ENCODE measurements at regions not wholly inside any gene's neighbourhood (a gene's known extent, or its start where the extent isn't known, plus 50 kb on each side); places are given as distances from the start of the nearest gene placed in this dataset.

DNA sequence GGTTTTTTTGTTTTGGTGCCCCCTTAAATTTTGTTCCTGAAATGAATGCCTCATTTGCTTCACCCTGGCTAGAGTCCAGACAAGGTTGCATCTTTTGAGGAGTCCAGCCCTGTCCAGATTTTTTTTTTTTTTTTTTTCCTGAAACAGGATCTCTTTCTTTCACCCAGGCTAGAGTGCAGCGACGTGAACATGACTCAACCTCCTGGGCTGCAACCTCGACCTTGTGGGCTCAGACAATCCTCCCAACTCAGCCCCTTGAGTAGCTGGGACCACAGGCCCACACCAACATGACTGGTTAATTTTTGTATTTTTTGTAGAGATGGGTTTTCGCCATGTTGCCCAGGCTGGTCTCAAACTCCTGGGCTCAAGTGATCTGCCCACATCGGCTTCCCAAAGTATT lies 469.0 kb upstream of the BRINP1 start:
- TF ChIP-seq, protein P1, sequence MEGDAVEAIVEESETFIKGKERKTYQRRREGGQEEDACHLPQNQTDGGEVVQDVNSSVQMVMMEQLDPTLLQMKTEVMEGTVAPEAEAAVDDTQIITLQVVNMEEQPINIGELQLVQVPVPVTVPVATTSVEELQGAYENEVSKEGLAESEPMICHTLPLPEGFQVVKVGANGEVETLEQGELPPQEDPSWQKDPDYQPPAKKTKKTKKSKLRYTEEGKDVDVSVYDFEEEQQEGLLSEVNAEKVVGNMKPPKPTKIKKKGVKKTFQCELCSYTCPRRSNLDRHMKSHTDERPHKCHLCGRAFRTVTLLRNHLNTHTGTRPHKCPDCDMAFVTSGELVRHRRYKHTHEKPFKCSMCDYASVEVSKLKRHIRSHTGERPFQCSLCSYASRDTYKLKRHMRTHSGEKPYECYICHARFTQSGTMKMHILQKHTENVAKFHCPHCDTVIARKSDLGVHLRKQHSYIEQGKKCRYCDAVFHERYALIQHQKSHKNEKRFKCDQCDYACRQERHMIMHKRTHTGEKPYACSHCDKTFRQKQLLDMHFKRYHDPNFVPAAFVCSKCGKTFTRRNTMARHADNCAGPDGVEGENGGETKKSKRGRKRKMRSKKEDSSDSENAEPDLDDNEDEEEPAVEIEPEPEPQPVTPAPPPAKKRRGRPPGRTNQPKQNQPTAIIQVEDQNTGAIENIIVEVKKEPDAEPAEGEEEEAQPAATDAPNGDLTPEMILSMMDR (IDR thresholded peaks at IDR 0.05) = no peak
- H3K9me3 Mint-ChIP-seq = no peaks in the 10 kb centered on the region
- peaks cover 15% of the 10 kb centered on the region for H3K27me3 Mint-ChIP-seq (ENCODE audit: low read depth, poor library complexity)
- peaks cover 24% of the 10 kb centered on the region for H3K4me1 Mint-ChIP-seq
- no peak overlapping the region for H3K4me3 Mint-ChIP-seq
- no peak overlapping the region for H3K27ac Mint-ChIP-seq
- no peaks in the 10 kb centered on the region for H3K36me3 Mint-ChIP-seq (ENCODE audit: low read depth)
- no peak for DNase-seq

DNA sequence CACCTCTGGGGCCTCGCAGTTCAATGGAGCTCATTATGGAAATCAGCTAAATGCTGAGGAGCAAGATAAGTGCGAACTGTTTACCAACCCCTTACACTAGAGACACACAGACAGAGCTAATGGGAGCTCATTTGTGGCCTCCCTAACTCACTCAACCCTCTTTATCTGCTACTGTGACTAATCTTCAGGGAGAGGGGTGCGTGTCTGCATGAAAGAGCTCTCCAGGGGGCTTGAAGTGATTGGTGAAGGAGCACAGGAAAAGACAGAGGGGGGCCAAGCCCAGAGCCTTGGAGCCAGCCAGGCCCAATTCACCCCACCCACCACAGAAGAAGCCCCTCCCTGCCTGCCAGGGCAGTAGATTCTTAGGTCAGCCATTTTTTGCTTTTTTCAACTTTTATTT lies 466.8 kb upstream of the BRINP1 start:
- DNase-seq = no peak
- Mint-ChIP-seq H3K27ac (no peak overlapping the region), H3K4me3 (no peak overlapping the region), H3K36me3 (ENCODE audit: low read depth) (no peaks in the 10 kb centered on the region), H3K9me3 (no peaks in the 10 kb centered on the region), H3K27me3 (ENCODE audit: low read depth, poor library complexity) (peaks cover 9% of the 10 kb centered on the region), H3K4me1 (peaks cover 24% of the 10 kb centered on the region)
- TF ChIP-seq, protein P1 (IDR thresholded peaks at IDR 0.05) = no peak

DNA sequence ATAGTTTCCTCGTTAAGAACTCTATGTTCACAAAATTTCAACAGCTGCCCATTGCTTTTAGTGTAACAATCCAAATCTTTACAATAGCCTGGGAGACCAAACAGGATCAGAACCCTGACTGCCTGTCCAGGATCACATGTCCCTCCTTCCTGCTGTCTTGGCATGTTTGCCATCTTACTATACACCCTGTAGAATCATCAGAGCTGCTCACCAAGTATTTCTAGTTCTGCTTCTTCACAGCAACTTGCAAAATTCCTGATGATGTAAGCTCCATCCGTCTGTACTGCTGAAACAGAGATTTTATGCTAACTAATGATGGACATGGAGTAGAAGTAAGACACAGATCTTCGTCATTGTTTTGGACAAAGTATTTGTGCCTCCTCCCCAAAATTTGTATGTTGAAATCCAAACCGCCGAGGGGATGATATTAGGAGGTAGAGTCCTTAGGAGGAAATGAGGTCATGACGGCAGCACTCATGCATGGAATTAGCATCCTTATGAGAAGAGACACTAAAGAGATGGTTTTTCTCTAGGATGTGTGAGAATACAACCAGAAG lies 464.9 kb upstream of the BRINP1 start:
- Mint-ChIP-seq H3K9me3 (no peaks in the 10 kb centered on the region), H3K4me3 (no peak overlapping the region), H3K36me3 (ENCODE audit: low read depth) (no peaks in the 10 kb centered on the region), H3K27ac (no peak overlapping the region), H3K4me1 (peaks cover 9% of the 10 kb centered on the region), H3K27me3 (ENCODE audit: low read depth, poor library complexity) (peaks cover 9% of the 10 kb centered on the region)
- no peak for DNase-seq
- TF ChIP-seq, protein P1 (IDR thresholded peaks at IDR 0.05) = no peak

DNA sequence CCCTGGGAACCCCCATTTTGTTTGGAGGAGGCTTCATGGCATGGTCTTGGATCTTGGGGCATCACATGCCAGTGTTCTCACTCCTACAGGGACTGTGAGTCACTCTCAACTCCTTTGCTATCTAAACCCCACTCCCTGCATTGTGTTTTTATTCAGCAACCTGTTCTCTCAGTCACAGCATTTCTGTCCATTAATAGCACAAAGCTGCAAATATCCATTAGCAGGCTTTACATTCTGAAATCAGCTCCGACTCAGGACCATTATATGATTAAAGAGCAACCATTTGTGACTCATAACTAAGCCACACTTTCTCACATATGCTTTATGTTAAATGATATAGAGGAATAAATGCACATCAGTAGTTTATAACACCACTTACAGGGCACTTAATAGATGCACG lies 462.1 kb upstream of the BRINP1 start:
- no peak overlapping the region for H3K27ac Mint-ChIP-seq
- H3K36me3 Mint-ChIP-seq (ENCODE audit: low read depth) = no peaks in the 10 kb centered on the region
- DNase-seq = no peak
- no peaks in the 10 kb centered on the region for H3K9me3 Mint-ChIP-seq
- no peak overlapping the region for H3K4me3 Mint-ChIP-seq
- H3K4me1 Mint-ChIP-seq = peaks cover 6% of the 10 kb centered on the region
- TF ChIP-seq, protein P1 (IDR thresholded peaks at IDR 0.05) = no peak
- peaks cover 9% of the 10 kb centered on the region for H3K27me3 Mint-ChIP-seq (ENCODE audit: low read depth, poor library complexity)

DNA sequence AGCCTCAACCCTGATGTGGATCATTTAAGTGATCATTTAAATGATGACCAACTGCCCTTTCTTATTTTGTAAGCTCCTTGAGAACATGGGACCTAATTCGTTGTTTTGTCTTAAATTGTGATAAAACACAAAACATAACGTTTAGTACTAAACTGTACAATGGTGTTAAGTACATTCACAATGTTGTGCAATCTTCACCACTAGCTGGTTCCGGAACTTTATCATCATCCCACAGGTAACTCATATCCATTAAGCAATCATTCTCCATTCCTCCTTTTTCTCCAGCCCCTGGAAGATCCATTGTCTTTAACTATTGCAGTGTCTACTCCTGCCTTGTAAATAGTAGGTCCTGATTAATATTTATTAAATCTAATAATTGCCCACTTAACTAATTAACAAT lies 460.5 kb upstream of the BRINP1 start:
- Mint-ChIP-seq H3K27ac (no peak overlapping the region), H3K36me3 (ENCODE audit: low read depth) (no peaks in the 10 kb centered on the region), H3K4me1 (no peaks in the 10 kb centered on the region), H3K4me3 (no peak overlapping the region), H3K27me3 (ENCODE audit: low read depth, poor library complexity) (peaks cover 9% of the 10 kb centered on the region), H3K9me3 (no peaks in the 10 kb centered on the region)
- TF ChIP-seq, protein P1 (IDR thresholded peaks at IDR 0.05) = no peak
- no peak for DNase-seq

DNA sequence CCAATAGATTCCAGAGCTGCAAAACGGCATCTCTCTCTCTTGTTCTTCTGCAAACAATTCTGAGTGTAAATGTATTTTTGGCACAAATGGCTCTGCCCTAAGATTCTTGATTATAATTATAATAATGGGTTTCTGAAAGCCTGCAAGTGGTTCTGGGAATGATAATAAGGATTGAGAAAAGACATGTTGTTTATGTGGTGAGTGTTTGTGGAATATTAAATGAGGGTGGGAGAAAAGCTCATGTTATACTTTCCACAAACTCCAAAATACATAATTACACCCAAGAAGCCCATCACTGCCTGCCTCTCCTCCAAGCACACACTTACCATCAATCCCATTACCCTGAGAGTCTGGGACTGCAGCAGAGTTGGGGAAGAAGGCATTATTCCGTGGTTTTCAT lies 460.0 kb upstream of the BRINP1 start:
- H3K9me3 Mint-ChIP-seq = no peaks in the 10 kb centered on the region
- peaks cover 9% of the 10 kb centered on the region for H3K27me3 Mint-ChIP-seq (ENCODE audit: low read depth, poor library complexity)
- no peaks in the 10 kb centered on the region for H3K4me1 Mint-ChIP-seq
- no peaks in the 10 kb centered on the region for H3K36me3 Mint-ChIP-seq (ENCODE audit: low read depth)
- TF ChIP-seq, protein P1 (IDR thresholded peaks at IDR 0.05) = no peak
- no peak for DNase-seq
- no peak overlapping the region for H3K4me3 Mint-ChIP-seq
- no peak overlapping the region for H3K27ac Mint-ChIP-seq

All from nephron progenitor cell (in vitro differentiated cells).